ENCODE measurements at regions not wholly inside any gene's neighbourhood (a gene's known extent, or its start where the extent isn't known, plus 50 kb on each side); places are given as distances from the start of the nearest gene placed in this dataset.

DNA sequence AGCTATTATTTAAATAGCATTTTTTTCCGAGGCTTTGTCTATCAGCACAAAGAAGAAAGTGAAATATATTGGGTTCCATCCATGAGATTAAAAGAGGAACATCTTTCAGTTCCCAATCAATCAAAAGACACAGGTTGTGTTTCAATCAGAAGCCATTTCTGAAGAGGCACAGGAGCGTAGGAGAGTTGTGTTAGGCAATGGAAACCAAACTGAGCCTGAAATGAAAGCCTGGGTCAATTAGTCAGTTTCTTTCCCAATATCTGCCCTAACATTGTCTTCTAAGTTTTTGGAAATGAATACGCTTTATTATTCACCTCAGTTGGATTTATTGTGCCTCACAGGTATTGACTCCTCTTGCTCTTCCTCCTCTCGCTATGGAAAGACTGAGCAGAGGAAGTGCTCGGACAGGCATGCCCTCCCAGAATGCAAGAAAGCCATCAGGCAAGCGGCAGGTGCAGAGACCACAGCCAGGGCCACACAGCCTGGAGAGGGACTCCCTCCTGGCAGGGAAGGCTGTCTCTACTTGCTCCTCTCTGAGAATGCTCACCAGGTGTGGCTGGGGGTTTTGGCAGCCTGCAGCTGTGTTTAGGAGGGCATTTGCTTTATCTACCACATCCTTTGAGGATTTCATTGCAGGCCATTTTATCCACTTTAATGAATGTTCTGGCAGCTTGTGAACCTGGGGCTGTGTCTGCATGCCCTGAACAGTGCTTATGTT is 100.8 kb upstream of the NEDD9 start:
- CTCF ChIA-PET = no interaction called here
- H3K4me1 Mint-ChIP-seq (ENCODE audit: low read depth) = peaks cover 73% of the 10 kb centered on the region
- ATAC-seq (ENCODE audit: poor library complexity) (no peak), DNase-seq (peak in 1 of 14 experiments; percentile 19)
- Histone ChIP-seq H3K4me1 (ENCODE audit: insufficient read depth, low read length) (peaks cover 20% of the 10 kb centered on the region), H3K27ac (ENCODE audit: low read depth in 1 of 2, low read length in 2 of 2) (no peak overlapping the region), H3K4me3 (ENCODE audit: low read length) (no peak overlapping the region), H3K27me3 (ENCODE audit: control insufficient read depth in 1 of 2, insufficient read depth in 2 of 2, low read length in 2 of 2) (no peaks in the 10 kb centered on the region), H3K36me3 (ENCODE audit: insufficient read depth, low read length) (peaks cover 23% of the 10 kb centered on the region), H3K9me3 (ENCODE audit: control insufficient read depth in 1 of 2, insufficient read depth in 1 of 2, low read length in 2 of 2) (no peaks in the 10 kb centered on the region)
- POLR2A ChIA-PET = no interaction called here
- H3K9me3 Mint-ChIP-seq = no peaks in the 10 kb centered on the region
- TF ChIP-seq CTCF (IDR thresholded peaks at IDR 0.05) = no peak
- intact Hi-C loops (cut with DNase I, micrococcal nuclease) = no loop called here
- peaks cover 42% of the 10 kb centered on the region for H3K36me3 Mint-ChIP-seq (ENCODE audit: low read depth)
- H3K27ac Mint-ChIP-seq = no peak overlapping the region
- no peak overlapping the region for H3K4me3 Mint-ChIP-seq
- no peaks in the 10 kb centered on the region for H3K27me3 Mint-ChIP-seq

DNA sequence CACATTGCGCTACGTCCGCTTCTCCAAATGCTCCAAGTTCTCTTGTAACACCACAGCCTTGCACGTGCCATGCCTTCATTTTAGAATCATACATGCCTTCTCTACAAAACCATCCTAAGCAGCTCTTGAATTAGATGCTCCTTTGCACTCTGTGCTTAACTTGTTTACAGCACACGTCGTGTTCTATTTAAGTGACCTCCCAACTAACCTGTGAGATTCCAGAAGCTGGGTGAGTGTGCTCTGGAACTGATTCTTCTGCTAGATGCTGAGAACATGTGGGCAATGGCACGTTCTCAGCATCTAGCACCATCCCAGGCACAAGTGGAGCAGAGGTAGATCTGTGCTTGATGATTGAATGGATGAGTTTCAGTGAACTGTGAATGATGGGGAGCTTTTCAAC is 100.0 kb upstream of the NEDD9 start:
- H3K36me3 ChIP-seq (ENCODE audit: insufficient read depth, low read length) = peaks cover 28% of the 10 kb centered on the region
- DNase-seq = no peak
- H3K4me3 ChIP-seq (ENCODE audit: low read length) = no peak overlapping the region
- H3K4me1 ChIP-seq (ENCODE audit: insufficient read depth, low read length) = peaks cover 20% of the 10 kb centered on the region
- ChIA-PET POLR2A (interaction anchor here (2.1 kb wide), 1 partner anchor 35 kb away, joined by 5 read pairs; no protein-coding TSS in a partner anchor), CTCF (no interaction called here)
- no peak for ATAC-seq (ENCODE audit: poor library complexity)
- H3K27me3 ChIP-seq (ENCODE audit: control insufficient read depth in 1 of 2, insufficient read depth in 2 of 2, low read length in 2 of 2) = no peaks in the 10 kb centered on the region
- H3K9me3 ChIP-seq (ENCODE audit: control insufficient read depth in 1 of 2, insufficient read depth in 1 of 2, low read length in 2 of 2) = no peaks in the 10 kb centered on the region
- H3K9me3 Mint-ChIP-seq = no peaks in the 10 kb centered on the region
- H3K27ac Mint-ChIP-seq = no peak overlapping the region
- H3K27ac ChIP-seq (ENCODE audit: low read depth in 1 of 2, low read length in 2 of 2) = no peak overlapping the region
- peaks cover 42% of the 10 kb centered on the region for H3K36me3 Mint-ChIP-seq (ENCODE audit: low read depth)
- H3K4me1 Mint-ChIP-seq (ENCODE audit: low read depth) = peaks cover 72% of the 10 kb centered on the region
- intact Hi-C loops (cut with DNase I, micrococcal nuclease) = no loop called here
- no peak overlapping the region for H3K4me3 Mint-ChIP-seq
- no peak for TF ChIP-seq CTCF (IDR thresholded peaks at IDR 0.05)
- no peaks in the 10 kb centered on the region for H3K27me3 Mint-ChIP-seq

DNA sequence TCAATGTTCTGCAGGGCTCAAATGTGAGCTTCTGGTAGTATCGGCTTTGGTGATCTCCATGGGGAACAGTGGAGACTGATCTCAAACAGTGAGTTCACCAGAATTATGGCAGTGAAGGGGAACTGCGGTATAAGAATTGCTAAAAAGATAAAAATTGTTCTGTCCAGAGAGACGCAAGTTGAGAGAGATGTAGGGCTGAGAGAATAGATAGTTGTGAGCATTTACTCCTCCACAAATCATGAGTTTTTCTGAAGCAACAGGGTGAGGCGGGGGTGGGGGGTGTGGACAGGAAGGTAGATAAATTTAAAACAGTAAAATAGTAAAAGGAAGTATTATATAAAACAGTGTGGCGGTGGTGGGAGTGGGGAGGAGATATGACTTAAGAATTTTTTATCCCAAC is 98.6 kb upstream of the NEDD9 start:
- CTCF ChIA-PET = no interaction called here
- H3K27ac ChIP-seq (ENCODE audit: low read depth in 1 of 2, low read length in 2 of 2) = no peak overlapping the region
- Mint-ChIP-seq H3K9me3 (no peaks in the 10 kb centered on the region), H3K4me3 (no peak overlapping the region), H3K27me3 (no peaks in the 10 kb centered on the region), H3K4me1 (ENCODE audit: low read depth) (peaks cover 79% of the 10 kb centered on the region), H3K36me3 (ENCODE audit: low read depth) (peaks cover 50% of the 10 kb centered on the region), H3K27ac (peak overlapping the region; percentile 70)
- TF ChIP-seq CTCF (IDR thresholded peaks at IDR 0.05) = no peak
- H3K9me3 ChIP-seq (ENCODE audit: control insufficient read depth in 1 of 2, insufficient read depth in 1 of 2, low read length in 2 of 2) = no peaks in the 10 kb centered on the region
- no peak overlapping the region for H3K4me3 ChIP-seq (ENCODE audit: low read length)
- no peaks in the 10 kb centered on the region for H3K27me3 ChIP-seq (ENCODE audit: control insufficient read depth in 1 of 2, insufficient read depth in 2 of 2, low read length in 2 of 2)
- ATAC-seq (ENCODE audit: poor library complexity) (no peak), DNase-seq (no peak)
- H3K4me1 ChIP-seq (ENCODE audit: insufficient read depth, low read length) = peaks cover 20% of the 10 kb centered on the region
- H3K36me3 ChIP-seq (ENCODE audit: insufficient read depth, low read length) = peaks cover 33% of the 10 kb centered on the region
- intact Hi-C loops (cut with DNase I, micrococcal nuclease) = no loop called here
- POLR2A ChIA-PET = interaction anchor here (0.7 to 2.1 kb wide), 2 partner anchors 36 to 51 kb away, joined by 3 to 5 read pairs; no protein-coding TSS in a partner anchor
